Right lobe of liver (tissue), 6 donors: ENCODE measurements at regions not wholly inside any gene's neighbourhood (a gene's known extent, or its start where the extent isn't known, plus 50 kb on each side); places are given as distances from the start of the nearest gene placed in this dataset.

Source experiments
- ATAC-seq, 4 donors: fragments of 200-7000 bp; cut with Tn5 transposase; one replicate each; pipeline ENCODE4 v1.9.1; 2020; ENCODE audit warnings: mild to moderate bottlenecking in 4 of 4, moderate library complexity in 4 of 4
- DNase-seq, 3 donors: peaks; one replicate each; pipeline ENCODE4 v3.0.0-alpha.2; 2020
- H3K27ac ChIP-seq, 3 donors: fragments of 200-600 bp; one replicate each; pipeline ENCODE4 v1.8.0; 2022
- H3K27me3 ChIP-seq, 2 donors: fragments of 200-600 bp; one replicate each; pipeline ENCODE4 v1.8.0; 2022
- H3K36me3 ChIP-seq, 4 donors: fragments of 200-600 bp; sonication (generic) in 1 of 4; one replicate each; pipeline versions ENCODE4 v1.5.1 to v1.8.0; 2017 to 2022; ENCODE audit warnings: control low read depth in 1 of 4
- H3K4me1 ChIP-seq, 4 donors: fragments of 200-600 bp; sonication (generic) in 1 of 4; one replicate each; pipeline versions ENCODE4 v1.5.1 to v1.8.0; 2017 to 2022; ENCODE audit warnings: control low read depth in 1 of 4
- H3K4me3 ChIP-seq, 3 donors: fragments of 200-600 bp; one replicate each; pipeline ENCODE4 v1.8.0; 2022
- H3K9me3 ChIP-seq, 4 donors: fragments of 200-600 bp; sonication (generic) in 1 of 4; one replicate each; pipeline versions ENCODE4 v1.5.1 to v1.8.0; 2017 to 2022; ENCODE audit warnings: control low read depth in 1 of 4
- CTCF ChIP-seq, 4 donors: fragments of 200-600 bp in 3 of 4; fragments of 450-650 bp in 1 of 4; IDR thresholded peaks; one replicate each; pipeline versions ENCODE4 v1.5.1 to v1.8.0; 2016 to 2022; ENCODE audit warnings: antibody characterized with exemption in 4 of 4, mild to moderate bottlenecking in 2 of 4
- POLR2A ChIP-seq: fragments of 450-650 bp; IDR thresholded peaks from one replicate; pipeline ENCODE4 v1.6.1; 2017; ENCODE audit warnings: antibody characterized with exemption, mild to moderate bottlenecking
- WGBS: methylation state at CpG from one replicate; pipeline ENCODE4 v1.1.6; 2018; ENCODE audit warnings: low coverage, low lambda C conversion rate; ENCODE audit not compliant: insufficient coverage; ENCODE audit errors: missing lambda C conversion rate; 5-methylcytosine and 5-hydroxymethylcytosine counted together
- intact Hi-C, 2 donors: fragments of 100-400 bp; cut with DNase I; formaldehyde crosslinking; loops; one replicate each; pipeline versions ENCODE4 v1.11.2 to v1.14.1; 2022
- donor health status: DM: no; HTN: yes; CAD: no.
- donor health status: DM: no; HTN: no; CAD: no.
- donor health status: DM: no; HTN: no; CAD: no.
- donor health status: DM: no; HTN: yes; CAD: no.
- donor health status: DM: no; HTN: yes; CAD: no.

DNA sequence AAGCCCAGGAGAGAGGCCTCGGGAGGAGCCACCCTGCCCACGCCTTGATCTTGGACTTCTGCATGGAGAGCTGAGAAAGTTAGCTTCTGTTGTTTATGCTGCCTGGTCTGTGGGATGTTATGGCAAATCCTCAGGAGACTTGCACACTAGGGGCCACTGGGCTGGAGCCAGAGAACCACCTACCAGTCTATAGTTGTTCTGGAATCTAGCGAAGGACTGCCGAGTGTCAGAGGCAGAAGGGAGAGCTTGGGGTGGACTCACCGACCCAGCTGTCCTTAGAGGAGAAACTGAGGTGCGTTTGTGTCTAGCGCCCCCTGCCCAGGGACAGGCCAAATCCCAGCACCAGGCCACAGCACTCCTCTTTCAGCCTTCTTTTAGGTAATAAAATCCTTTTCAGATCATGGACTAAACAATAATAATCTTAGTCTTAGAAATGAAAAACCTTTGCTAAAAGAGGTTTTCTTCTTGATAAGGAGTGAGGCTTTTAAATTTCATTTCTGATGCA lies 398.7 kb upstream of the SALL3 start:
- ATAC-seq: no peak
- no peak for TF ChIP-seq POLR2A
- TF ChIP-seq CTCF (IDR thresholded peaks at IDR 0.05): no peak
- H3K36me3 ChIP-seq: no peaks in the 10 kb centered on the region
- no peaks in the 10 kb centered on the region for H3K9me3 ChIP-seq
- intact Hi-C loops: no loop called here
- DNase-seq: no peak
- H3K4me1 ChIP-seq: no peaks in the 10 kb centered on the region
- H3K27ac ChIP-seq: no peak overlapping the region
- WGBS: 63% methylated on average over 5 of the region's 7 CpGs
- H3K27me3 ChIP-seq: no peaks in the 10 kb centered on the region
- no peak overlapping the region for H3K4me3 ChIP-seq

DNA sequence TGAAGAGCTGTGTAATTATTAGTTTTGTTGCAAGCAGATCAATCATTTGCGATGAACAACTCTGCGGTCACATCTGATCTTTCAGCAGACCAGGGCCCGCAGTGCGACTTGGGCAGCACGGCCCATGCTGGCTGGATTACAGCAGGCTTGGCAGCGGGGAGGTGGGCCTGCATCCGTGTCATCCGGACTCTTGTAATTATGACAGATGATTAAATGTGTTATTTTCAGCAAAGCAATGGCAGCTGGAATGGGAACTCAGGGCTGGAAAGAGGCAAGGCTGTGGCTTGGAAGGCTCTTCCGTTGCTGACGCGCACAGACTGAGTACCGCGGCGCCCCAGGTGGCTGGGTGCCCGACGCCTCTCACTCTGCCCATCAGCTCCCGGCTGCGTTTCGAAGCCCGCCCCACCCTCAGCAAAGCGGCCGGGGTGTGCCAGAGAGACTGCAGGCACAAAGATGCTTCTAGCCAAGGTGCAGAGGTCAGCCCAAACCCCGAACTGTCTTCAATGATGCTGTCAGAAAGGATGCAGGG lies 397.4 kb upstream of the SALL3 start:
- intact Hi-C loops: no loop called here
- no peaks in the 10 kb centered on the region for H3K36me3 ChIP-seq
- TF ChIP-seq POLR2A (no peak), CTCF (IDR thresholded peaks at IDR 0.05) (no peak)
- WGBS: 85% methylated on average over 3 of the region's 23 CpGs
- no peaks in the 10 kb centered on the region for H3K9me3 ChIP-seq
- no peak overlapping the region for H3K27ac ChIP-seq
- no peaks in the 10 kb centered on the region for H3K4me1 ChIP-seq
- H3K27me3 ChIP-seq: no peaks in the 10 kb centered on the region
- ATAC-seq (no peak), DNase-seq (no peak)
- no peak overlapping the region for H3K4me3 ChIP-seq

- Histone ChIP-seq H3K36me3 (no peaks in the 10 kb centered on the region), H3K27ac (no peak overlapping the region), H3K27me3 (no peaks in the 10 kb centered on the region), H3K4me3 (no peak overlapping the region), H3K4me1 (no peaks in the 10 kb centered on the region), H3K9me3 (no peaks in the 10 kb centered on the region)
- WGBS: 46% methylated on average over 14 of the region's 26 CpGs
- intact Hi-C loops: no loop called here
- DNase-seq (peak in 1 of 3 donors; percentile 23), ATAC-seq (no peak)
- TF ChIP-seq CTCF (IDR thresholded peaks at IDR 0.05) (no peak), POLR2A (no peak)
Measured at GRCh38 chr18:78582898-78583738, 396.5 kb upstream of the SALL3 start.

GRCh38 chr18:78583739-78584458 lies 395.7 kb upstream of the SALL3 start:
- Histone ChIP-seq H3K27me3 (no peaks in the 10 kb centered on the region), H3K4me1 (no peaks in the 10 kb centered on the region), H3K36me3 (no peaks in the 10 kb centered on the region), H3K4me3 (no peak overlapping the region), H3K27ac (no peak overlapping the region), H3K9me3 (no peaks in the 10 kb centered on the region)
- WGBS: 63% methylated on average over 9 of the region's 23 CpGs
- no peak for ATAC-seq
- intact Hi-C loops: no loop called here
- DNase-seq: peak in 1 of 3 donors; percentile 28
- no peak for TF ChIP-seq POLR2A
- TF ChIP-seq CTCF (IDR thresholded peaks at IDR 0.05): no peak
